Naive thymus-derived CD8-positive, alpha-beta T cell (primary cell): ENCODE measurements at regions not wholly inside any gene's neighbourhood (a gene's known extent, or its start where the extent isn't known, plus 50 kb on each side); places are given as distances from the start of the nearest gene placed in this dataset.

Source experiments
- ATAC-seq, 2 donors: fragments of 150-1000 bp; cut with Tn5 transposase in 1 of 2; sonication (Bioruptor Pico), chemical (Tn5 transposase) in 1 of 2; 1 replicate in 1 of 2; 2 replicates in 1 of 2; pipeline ENCODE4 v1.10.0; 2021; ENCODE audit warnings: mild to moderate bottlenecking in 2 of 2, moderate library complexity in 2 of 2
- POLR2A ChIA-PET: fragments of 350-600 bp; sonication (Branson Sonifier 250); formaldehyde crosslinking; loops from one replicate; lab custom pipeline; 2021; ENCODE audit warnings: antibody characterized with exemption; lab: Charles Lee
- DNase-seq, 10 donors: peaks; one replicate each; pipeline versions ENCODE4 v3.0.0 to v3.0.0-alpha.2; 2020 to 2022
- H3K27ac Mint-ChIP-seq, 10 donors: one replicate each; pipeline ENCODE4 v1.8.0; 2020 to 2022; ENCODE audit warnings: mild to moderate bottlenecking in 10 of 10, mixed read lengths in 10 of 10, moderate library complexity in 4 of 10, inconsistent platforms in 1 of 10
- H3K27me3 Mint-ChIP-seq, 5 donors: one replicate each; pipeline ENCODE4 v1.8.0; 2021 to 2022; ENCODE audit warnings: mixed read lengths in 5 of 5
- H3K36me3 Mint-ChIP-seq, 3 donors: one replicate each; pipeline ENCODE4 v1.8.0; 2020 to 2022; ENCODE audit warnings: mixed read lengths in 3 of 3, mild to moderate bottlenecking in 2 of 3, inconsistent platforms in 1 of 3
- H3K4me1 Mint-ChIP-seq, 4 donors: one replicate each; pipeline ENCODE4 v1.8.0; 2021 to 2022; ENCODE audit warnings: mixed read lengths in 4 of 4
- H3K4me3 Mint-ChIP-seq, 10 donors: one replicate each; pipeline ENCODE4 v1.8.0; 2020 to 2022; ENCODE audit warnings: mild to moderate bottlenecking in 10 of 10, mixed read lengths in 10 of 10, moderate library complexity in 6 of 10, inconsistent platforms in 1 of 10
- H3K9me3 Mint-ChIP-seq, 9 donors: one replicate each; pipeline ENCODE4 v1.8.0; 2020 to 2022; ENCODE audit warnings: mixed read lengths in 9 of 9, mild to moderate bottlenecking in 3 of 9, inconsistent platforms in 1 of 9, moderate library complexity in 1 of 9

GRCh38 chr3:135310317-135310716 lies 515.3 kb downstream of the EPHB1 start:
- no peaks in the 10 kb centered on the region for H3K4me1 Mint-ChIP-seq
- peaks cover 0 to 6% (median 3%) of the 10 kb centered on the region in 5 donors for H3K27me3 Mint-ChIP-seq
- peaks cover 0 to 20% (median 1%) of the 10 kb centered on the region in 9 donors for H3K9me3 Mint-ChIP-seq
- DNase-seq, result no peak
- H3K36me3 Mint-ChIP-seq, result no peaks in the 10 kb centered on the region
- H3K4me3 Mint-ChIP-seq, result no peak overlapping the region
- no peak overlapping the region for H3K27ac Mint-ChIP-seq
- POLR2A ChIA-PET, result no interaction called here
- ATAC-seq, result no peak

GRCh38 chr3:135311699-135312098 lies 516.6 kb downstream of the EPHB1 start:
- no peak for ATAC-seq
- Mint-ChIP-seq H3K4me3 (no peak overlapping the region), H3K4me1 (no peaks in the 10 kb centered on the region), H3K27ac (no peak overlapping the region), H3K27me3 (peaks cover 0 to 5% (median 0%) of the 10 kb centered on the region in 5 donors), H3K9me3 (peaks cover 0 to 10% (median 0%) of the 10 kb centered on the region in 9 donors), H3K36me3 (no peaks in the 10 kb centered on the region)
- POLR2A ChIA-PET, result no interaction called here
- no peak for DNase-seq

DNA sequence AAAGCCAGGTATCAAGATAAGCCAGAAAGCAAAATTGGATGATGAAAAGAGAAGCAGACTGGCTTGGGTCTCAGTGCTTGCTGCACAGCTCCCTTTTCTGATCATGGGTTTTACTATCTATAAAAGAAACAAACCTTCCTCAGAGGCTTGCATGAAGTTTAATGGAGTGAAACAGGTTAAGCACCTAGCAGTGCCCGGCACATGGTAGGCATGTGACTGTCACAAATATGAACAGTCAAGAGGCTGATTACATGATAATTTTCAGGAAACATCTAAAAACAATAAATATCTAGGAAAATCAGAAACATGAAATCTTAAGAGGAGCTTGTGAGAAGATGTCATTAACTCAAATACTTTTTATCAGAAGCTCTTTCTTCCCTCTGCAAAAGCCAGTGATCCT lies 519.2 kb downstream of the EPHB1 start:
- Mint-ChIP-seq H3K36me3 (no peaks in the 10 kb centered on the region), H3K27ac (no peak overlapping the region), H3K27me3 (peaks cover 0 to 5% (median 0%) of the 10 kb centered on the region in 5 donors), H3K4me3 (no peak overlapping the region), H3K9me3 (peaks cover 0 to 10% (median 0%) of the 10 kb centered on the region in 9 donors), H3K4me1 (no peaks in the 10 kb centered on the region)
- no peak for DNase-seq
- POLR2A ChIA-PET, result no interaction called here
- no peak for ATAC-seq

DNA sequence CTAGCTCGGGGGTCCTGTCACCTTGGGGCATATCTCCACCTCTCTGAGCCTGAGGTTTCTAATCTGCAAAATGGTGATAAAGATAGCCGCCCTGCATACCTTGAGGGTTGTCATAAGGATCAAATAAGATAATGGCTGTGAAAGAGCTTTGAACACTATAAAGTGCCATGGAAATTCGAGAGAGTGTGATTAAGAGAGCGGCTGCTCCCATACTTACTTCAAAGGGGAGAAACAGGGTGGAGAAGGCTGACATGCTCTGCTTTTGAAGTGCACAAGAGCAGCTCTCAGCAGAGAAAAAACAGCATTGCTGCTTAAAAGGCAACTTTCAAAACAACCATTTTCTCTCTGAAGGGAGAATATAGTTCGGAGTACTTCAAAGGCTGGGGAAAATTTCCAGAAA lies 529.2 kb downstream of the EPHB1 start:
- DNase-seq, result no peak
- Mint-ChIP-seq H3K4me1 (no peaks in the 10 kb centered on the region), H3K27ac (no peak overlapping the region), H3K9me3 (peaks cover 0 to 9% (median 0%) of the 10 kb centered on the region in 9 donors), H3K4me3 (no peak overlapping the region), H3K27me3 (peaks cover 0 to 13% (median 3%) of the 10 kb centered on the region in 5 donors), H3K36me3 (no peaks in the 10 kb centered on the region)
- POLR2A ChIA-PET, result no interaction called here
- ATAC-seq, result no peak

DNA sequence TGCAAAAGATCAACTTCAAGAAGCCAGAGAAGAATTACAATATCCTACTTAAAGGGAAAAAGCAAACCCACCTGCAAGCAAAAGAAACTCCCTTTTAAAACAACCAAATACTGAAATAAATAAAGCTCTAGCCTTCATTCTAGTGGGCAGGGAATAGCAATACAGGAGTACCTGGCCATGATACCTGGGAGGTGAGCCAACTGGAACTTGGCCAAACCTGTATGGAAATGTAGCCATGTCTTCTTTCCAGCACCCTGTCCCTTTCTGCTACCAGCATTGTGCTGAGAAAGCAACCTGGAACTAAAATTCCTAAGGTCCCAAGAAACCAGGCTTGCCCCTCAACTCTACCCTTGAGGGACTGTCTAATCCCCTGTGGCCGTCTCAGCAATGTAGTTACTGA lies 530.0 kb downstream of the EPHB1 start:
- Mint-ChIP-seq H3K4me3 (no peak overlapping the region), H3K36me3 (no peaks in the 10 kb centered on the region), H3K4me1 (no peaks in the 10 kb centered on the region), H3K27me3 (peaks cover 0 to 13% (median 3%) of the 10 kb centered on the region in 5 donors), H3K9me3 (peaks cover 0 to 9% (median 0%) of the 10 kb centered on the region in 9 donors), H3K27ac (no peak overlapping the region)
- DNase-seq (no peak), ATAC-seq (no peak)
- POLR2A ChIA-PET, result no interaction called here

DNA sequence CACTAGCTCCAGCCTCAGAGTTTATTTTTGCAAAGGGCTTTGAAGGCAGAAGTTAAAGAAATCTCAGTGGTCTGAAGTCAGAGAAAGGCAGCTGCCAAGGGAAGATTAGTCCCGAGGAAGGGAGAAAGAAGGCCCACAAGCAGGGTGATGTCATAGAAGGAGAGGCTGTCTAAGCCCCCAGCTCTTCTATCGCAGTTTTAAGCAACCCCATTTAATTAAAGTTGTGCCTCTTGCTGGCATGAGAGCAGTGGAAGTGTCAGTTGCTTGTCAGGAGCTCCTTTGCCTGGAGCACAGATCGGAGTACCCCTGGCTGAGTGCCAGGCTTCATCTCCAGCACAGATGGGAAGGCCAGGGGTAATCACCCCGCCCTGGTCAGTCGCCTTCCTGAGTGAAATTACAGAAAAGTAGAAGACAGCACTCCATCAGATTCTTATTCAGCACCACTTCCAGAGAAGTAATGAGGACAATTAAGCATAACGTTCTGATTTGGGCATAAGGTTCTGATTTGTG lies 530.7 kb downstream of the EPHB1 start:
- Mint-ChIP-seq H3K4me3 (no peak overlapping the region), H3K27me3 (peaks cover 0 to 10% (median 3%) of the 10 kb centered on the region in 5 donors), H3K27ac (no peak overlapping the region), H3K36me3 (no peaks in the 10 kb centered on the region), H3K4me1 (no peaks in the 10 kb centered on the region), H3K9me3 (peaks cover 0 to 9% (median 0%) of the 10 kb centered on the region in 9 donors)
- DNase-seq (no peak), ATAC-seq (no peak)
- POLR2A ChIA-PET, result no interaction called here

DNA sequence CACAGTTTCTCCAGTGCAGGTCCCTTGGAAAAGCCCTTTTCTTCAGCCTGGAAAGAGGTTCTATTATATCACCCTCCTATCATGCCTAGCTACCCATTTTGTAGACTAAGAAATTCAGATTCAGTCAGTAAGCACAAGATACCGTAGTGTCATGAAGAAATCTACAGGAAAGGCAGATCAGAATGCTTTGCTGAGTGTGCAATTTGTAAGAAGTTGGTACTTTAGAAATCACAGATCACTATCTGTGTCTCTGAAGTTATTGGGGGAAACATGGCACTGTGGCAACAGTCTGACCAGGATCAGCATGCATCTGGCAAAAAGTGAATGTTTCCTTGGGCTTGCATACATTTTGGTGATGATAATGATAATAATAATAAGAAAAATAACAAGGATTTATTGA lies 531.8 kb downstream of the EPHB1 start:
- Mint-ChIP-seq H3K9me3 (peaks cover 0 to 10% (median 0%) of the 10 kb centered on the region in 9 donors), H3K27me3 (peaks cover 0 to 9% (median 3%) of the 10 kb centered on the region in 5 donors), H3K36me3 (no peaks in the 10 kb centered on the region), H3K27ac (no peak overlapping the region), H3K4me3 (no peak overlapping the region), H3K4me1 (no peaks in the 10 kb centered on the region)
- POLR2A ChIA-PET, result no interaction called here
- DNase-seq, result no peak
- no peak for ATAC-seq

DNA sequence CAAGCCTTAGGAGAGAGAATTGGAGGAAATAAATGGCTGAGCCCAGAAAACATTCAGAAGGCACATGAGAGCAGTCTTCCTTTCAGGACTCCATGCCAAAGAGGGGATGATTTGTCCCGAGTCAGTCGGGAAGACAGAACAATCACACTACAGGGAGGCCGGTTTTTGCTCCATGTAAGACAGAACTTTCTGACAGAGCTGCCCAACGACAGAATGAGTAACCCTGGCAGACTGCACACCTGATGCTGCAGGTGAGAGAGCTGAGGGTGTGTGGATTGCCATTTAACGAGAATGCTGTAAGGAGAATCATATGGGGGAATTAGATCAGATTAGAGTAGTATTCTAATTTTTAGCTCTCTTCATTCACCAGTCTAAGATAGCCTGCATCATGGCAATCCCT lies 533.0 kb downstream of the EPHB1 start:
- no peak overlapping the region for H3K4me3 Mint-ChIP-seq
- no peak for ATAC-seq
- DNase-seq, result no peak
- peaks cover 0 to 19% (median 3%) of the 10 kb centered on the region in 9 donors for H3K9me3 Mint-ChIP-seq
- POLR2A ChIA-PET, result no interaction called here
- H3K27ac Mint-ChIP-seq, result no peak overlapping the region
- no peaks in the 10 kb centered on the region for H3K36me3 Mint-ChIP-seq
- H3K27me3 Mint-ChIP-seq, result peaks cover 0 to 9% (median under 1%) of the 10 kb centered on the region in 5 donors
- H3K4me1 Mint-ChIP-seq, result no peaks in the 10 kb centered on the region

- DNase-seq (no peak), ATAC-seq (no peak)
- no peaks in the 10 kb centered on the region for H3K4me1 Mint-ChIP-seq
- POLR2A ChIA-PET, result no interaction called here
- no peak overlapping the region for H3K27ac Mint-ChIP-seq
- H3K4me3 Mint-ChIP-seq, result no peak overlapping the region
- H3K36me3 Mint-ChIP-seq, result no peaks in the 10 kb centered on the region
- peaks cover 0 to 7% (median 4%) of the 10 kb centered on the region in 5 donors for H3K27me3 Mint-ChIP-seq
- H3K9me3 Mint-ChIP-seq, result peaks cover 0 to 19% (median 3%) of the 10 kb centered on the region in 9 donors
Observed at GRCh38 chr3:135329479-135329878, 534.4 kb downstream of the EPHB1 start.

DNA sequence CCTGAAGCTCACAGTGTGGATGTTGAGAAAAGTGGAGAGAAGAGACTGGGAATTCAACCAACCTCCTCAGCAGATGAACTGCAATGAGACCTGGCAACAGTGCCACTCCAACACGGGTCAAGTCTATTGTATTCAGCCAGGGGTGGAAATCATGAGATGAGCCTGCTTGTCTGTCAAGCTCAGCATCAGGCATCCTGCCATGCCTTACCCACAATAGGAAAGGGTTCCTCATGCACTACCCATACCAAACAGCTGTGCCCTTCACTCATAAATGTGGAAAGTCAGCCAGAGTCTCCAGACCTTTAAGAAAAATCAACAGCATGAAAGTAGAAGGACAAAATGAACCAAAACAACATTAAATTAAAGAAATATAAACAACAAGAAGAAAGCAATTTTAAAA lies 542.1 kb downstream of the EPHB1 start:
- Mint-ChIP-seq H3K36me3 (peaks cover 0 to 13% (median 0%) of the 10 kb centered on the region in 3 donors), H3K4me1 (no peaks in the 10 kb centered on the region), H3K27ac (no peak overlapping the region), H3K27me3 (peaks cover 0 to 14% (median 4%) of the 10 kb centered on the region in 5 donors), H3K9me3 (peaks cover 0 to 22% (median 9%) of the 10 kb centered on the region in 9 donors), H3K4me3 (no peak overlapping the region)
- POLR2A ChIA-PET, result no interaction called here
- DNase-seq (no peak), ATAC-seq (no peak)

GRCh38 chr3:135348690-135349089 lies 553.6 kb downstream of the EPHB1 start:
- Mint-ChIP-seq H3K4me3 (no peak overlapping the region), H3K9me3 (peaks cover 0 to 5% (median 2%) of the 10 kb centered on the region in 9 donors), H3K27ac (no peak overlapping the region), H3K27me3 (peaks cover 0 to 5% (median 0%) of the 10 kb centered on the region in 5 donors), H3K4me1 (no peaks in the 10 kb centered on the region), H3K36me3 (no peaks in the 10 kb centered on the region)
- DNase-seq (no peak), ATAC-seq (no peak)
- POLR2A ChIA-PET, result no interaction called here

DNA sequence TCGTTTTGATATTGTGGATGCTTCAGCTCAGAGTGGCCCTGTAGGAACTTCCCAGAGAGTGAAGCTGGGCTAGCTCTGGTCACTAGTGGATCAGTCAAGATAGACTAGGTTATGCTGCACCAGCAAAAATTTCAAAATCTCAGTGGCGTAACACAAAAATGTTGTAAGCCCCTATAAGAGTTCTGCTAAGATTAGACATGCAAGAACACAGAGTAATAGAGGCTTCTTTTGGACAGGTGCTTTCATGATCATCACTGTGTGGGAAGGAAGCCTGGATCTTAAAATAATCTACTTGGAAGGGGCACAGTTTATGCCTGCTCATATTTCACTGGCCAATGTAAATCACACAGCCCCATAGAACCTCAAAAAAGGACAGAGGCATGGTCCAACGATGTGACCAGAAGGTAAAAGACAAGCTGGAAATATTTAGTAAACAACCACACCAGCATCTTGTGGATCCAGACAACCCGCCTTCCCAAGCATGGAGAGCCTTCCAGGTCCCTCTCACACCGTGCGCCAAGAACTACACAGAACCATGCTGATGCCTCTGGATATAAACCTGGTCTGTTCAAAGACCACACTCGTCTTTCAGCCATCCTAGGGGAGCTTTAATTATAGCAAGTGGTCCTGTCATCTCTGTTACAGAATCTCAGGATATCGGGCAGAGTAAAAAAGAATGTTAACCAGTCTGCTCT lies 554.3 kb downstream of the EPHB1 start:
- ATAC-seq, result no peak
- POLR2A ChIA-PET, result no interaction called here
- Mint-ChIP-seq H3K27ac (no peak overlapping the region), H3K36me3 (no peaks in the 10 kb centered on the region), H3K9me3 (peaks cover 0 to 11% (median 6%) of the 10 kb centered on the region in 9 donors), H3K27me3 (peaks cover 0 to 5% (median 0%) of the 10 kb centered on the region in 5 donors), H3K4me1 (no peaks in the 10 kb centered on the region), H3K4me3 (no peak overlapping the region)
- DNase-seq, result no peak

DNA sequence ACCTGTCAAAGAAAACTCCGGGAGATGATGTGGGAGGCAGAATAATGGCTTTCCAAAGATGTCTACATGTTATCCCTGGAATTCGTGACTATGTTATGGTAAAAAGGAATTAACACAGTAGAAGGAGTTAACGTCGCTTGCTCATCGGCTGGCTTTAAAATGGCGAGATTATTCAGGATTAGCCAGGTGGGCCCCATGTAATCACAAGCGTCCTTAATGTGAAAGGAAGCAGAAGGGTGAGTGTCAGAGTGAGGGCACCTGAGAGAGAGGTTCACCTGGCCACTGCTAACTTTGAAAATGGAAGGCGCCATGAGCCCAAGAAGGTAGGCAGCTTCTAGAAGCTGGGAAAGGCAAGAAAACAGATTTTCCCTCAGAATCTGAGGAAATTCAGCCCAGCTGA lies 557.2 kb downstream of the EPHB1 start:
- Mint-ChIP-seq H3K4me1 (no peaks in the 10 kb centered on the region), H3K27ac (no peak overlapping the region), H3K9me3 (peaks cover 3 to 20% (median 12%) of the 10 kb centered on the region in 9 donors), H3K4me3 (no peak overlapping the region), H3K27me3 (peaks cover 0 to 2% (median 0%) of the 10 kb centered on the region in 5 donors), H3K36me3 (no peaks in the 10 kb centered on the region)
- ATAC-seq (no peak), DNase-seq (no peak)
- POLR2A ChIA-PET, result no interaction called here
